T-helper 9 cell (primary cell): ENCODE measurements at regions not wholly inside any gene's neighbourhood (a gene's known extent, or its start where the extent isn't known, plus 50 kb on each side); places are given as distances from the start of the nearest gene placed in this dataset.
A peak's percentile ranks its signal among the peaks of the same experiment; 100 is the strongest.

Experiments
- DNase-seq: peaks from one replicate; pipeline ENCODE4 v3.0.0-alpha.2; 2020

- DNase-seq, result no peak
Measured at GRCh38 chr4:124199755-124200154, 512.8 kb downstream of the ANKRD50 start.

- DNase-seq, result no peak
Measured at GRCh38 chr4:124201636-124202035, 510.9 kb downstream of the ANKRD50 start.

GRCh38 chr4:124202099-124202498 lies 510.4 kb downstream of the ANKRD50 start:
- DNase-seq, result no peak

- no peak for DNase-seq
Measured at GRCh38 chr4:124203613-124204238, 508.8 kb downstream of the ANKRD50 start.

GRCh38 chr4:124206779-124207605 lies 505.5 kb downstream of the ANKRD50 start:
- no peak for DNase-seq

- no peak for DNase-seq
Measured at GRCh38 chr4:124209211-124209610, 503.3 kb downstream of the ANKRD50 start.

GRCh38 chr4:124209626-124210025 lies 502.9 kb downstream of the ANKRD50 start:
- DNase-seq, result no peak

- no peak for DNase-seq
Measured at GRCh38 chr4:124210746-124211145, 501.8 kb downstream of the ANKRD50 start.

- DNase-seq, result no peak
Measured at GRCh38 chr4:124212815-124213630, 499.5 kb downstream of the ANKRD50 start.

GRCh38 chr4:124219389-124219788 lies 493.1 kb downstream of the ANKRD50 start:
- no peak for DNase-seq

GRCh38 chr4:124224256-124224655 lies 488.3 kb downstream of the ANKRD50 start:
- DNase-seq, result no peak

- DNase-seq, result no peak
Measured at GRCh38 chr4:124227981-124228380, 484.6 kb downstream of the ANKRD50 start.

GRCh38 chr4:124230268-124230667 lies 482.3 kb downstream of the ANKRD50 start:
- no peak for DNase-seq

GRCh38 chr4:124234771-124235170 lies 477.8 kb downstream of the ANKRD50 start:
- no peak for DNase-seq

- DNase-seq, result no peak
Measured at GRCh38 chr4:124243671-124244366, 468.7 kb downstream of the ANKRD50 start.

GRCh38 chr4:124253080-124253479 lies 459.5 kb downstream of the ANKRD50 start:
- DNase-seq, result no peak

GRCh38 chr4:124262211-124263179 lies 450.0 kb downstream of the ANKRD50 start:
- DNase-seq, result peak; percentile 1

GRCh38 chr4:124265701-124266100 lies 446.8 kb downstream of the ANKRD50 start:
- DNase-seq, result no peak

- no peak for DNase-seq
Measured at GRCh38 chr4:124266721-124267120, 445.8 kb downstream of the ANKRD50 start.

GRCh38 chr4:124276461-124276860 lies 436.1 kb downstream of the ANKRD50 start:
- DNase-seq, result no peak

- no peak for DNase-seq
Measured at GRCh38 chr4:124277691-124278090, 434.8 kb downstream of the ANKRD50 start.

GRCh38 chr4:124278477-124278876 lies 434.1 kb downstream of the ANKRD50 start:
- DNase-seq, result no peak
